GDM1 (cell line): ENCODE measurements at regions not wholly inside any gene's neighbourhood (a gene's known extent, or its start where the extent isn't known, plus 50 kb on each side); places are given as distances from the start of the nearest gene placed in this dataset.

ENCODE experiments used
- DNase-seq: peaks from one replicate; lab custom pipeline; 2025; lab: John Stamatoyannopoulos, UW

GRCh38 chr3:146308682-146309081, 57.8 kb upstream of the PLSCR4 start:
- no peak for DNase-seq

GRCh38 chr3:146308222-146308621, 57.3 kb upstream of the PLSCR4 start:
- DNase-seq = no peak

- no peak for DNase-seq
Measured at GRCh38 chr3:146307456-146307725, 56.5 kb upstream of the PLSCR4 start.

- DNase-seq = no peak
Measured at GRCh38 chr3:146306656-146307455, 56.0 kb upstream of the PLSCR4 start.

GRCh38 chr3:146305808-146306423, 55.0 kb upstream of the PLSCR4 start:
- no peak for DNase-seq

- DNase-seq = no peak
Measured at GRCh38 chr3:146300768-146301167, 49.9 kb upstream of the PLSCR4 start.
